Panc1 (cell line): ENCODE measurements at regions not wholly inside any gene's neighbourhood (a gene's known extent, or its start where the extent isn't known, plus 50 kb on each side); places are given as distances from the start of the nearest gene placed in this dataset.

Experiments
- POLR2AphosphoS5 ChIP-seq: IDR thresholded peaks from 2 replicates; pipeline ENCODE4 v1.6.1; 2012; ENCODE audit warnings: mild to moderate bottlenecking, low read depth, low read length, moderate library complexity
- SIN3A ChIP-seq: IDR thresholded peaks from 2 replicates; pipeline ENCODE4 v1.6.1; 2012; ENCODE audit warnings: low read depth, mild to moderate bottlenecking, low read length, moderate library complexity, borderline replicate concordance; ENCODE audit not compliant: insufficient read depth
- TF ChIP-seq, protein P1 (sequence below): fragments of 450-650 bp; IDR thresholded peaks from 2 replicates; pipeline ENCODE4 v1.5.1; 2017; ENCODE audit warnings: mild to moderate bottlenecking
- TF ChIP-seq, protein P2 (sequence below), 2 experiments: IDR thresholded peaks; 2 replicates each; pipeline ENCODE4 v1.6.1; 2011 to 2012; ENCODE audit warnings: low read depth in 2 of 2, control low read depth in 1 of 2, low read length in 1 of 2, mild to moderate bottlenecking in 1 of 2, moderate library complexity in 1 of 2; ENCODE audit not compliant: insufficient read depth in 1 of 2

DNA sequence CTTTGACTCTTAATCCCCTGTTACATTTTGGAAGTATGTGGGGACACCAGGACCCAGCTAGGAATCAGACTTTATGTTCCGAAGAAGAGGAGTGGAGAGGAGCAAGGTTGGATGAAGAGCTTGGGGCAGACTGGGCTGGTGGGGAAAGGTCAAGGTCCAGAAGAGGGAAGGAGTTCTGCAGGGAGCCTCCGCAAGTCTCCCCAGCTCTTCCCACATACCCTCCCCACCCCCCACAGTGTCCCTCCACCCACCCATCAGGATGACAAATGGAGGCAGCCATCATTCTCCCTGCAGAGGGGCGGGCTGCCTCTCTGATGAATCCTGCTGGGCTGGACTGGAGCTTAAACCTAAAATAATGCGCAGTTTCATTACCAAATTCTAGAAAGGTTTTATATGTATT lies 77.2 kb downstream of the ACKR3 start:
- TF ChIP-seq, protein P1, sequence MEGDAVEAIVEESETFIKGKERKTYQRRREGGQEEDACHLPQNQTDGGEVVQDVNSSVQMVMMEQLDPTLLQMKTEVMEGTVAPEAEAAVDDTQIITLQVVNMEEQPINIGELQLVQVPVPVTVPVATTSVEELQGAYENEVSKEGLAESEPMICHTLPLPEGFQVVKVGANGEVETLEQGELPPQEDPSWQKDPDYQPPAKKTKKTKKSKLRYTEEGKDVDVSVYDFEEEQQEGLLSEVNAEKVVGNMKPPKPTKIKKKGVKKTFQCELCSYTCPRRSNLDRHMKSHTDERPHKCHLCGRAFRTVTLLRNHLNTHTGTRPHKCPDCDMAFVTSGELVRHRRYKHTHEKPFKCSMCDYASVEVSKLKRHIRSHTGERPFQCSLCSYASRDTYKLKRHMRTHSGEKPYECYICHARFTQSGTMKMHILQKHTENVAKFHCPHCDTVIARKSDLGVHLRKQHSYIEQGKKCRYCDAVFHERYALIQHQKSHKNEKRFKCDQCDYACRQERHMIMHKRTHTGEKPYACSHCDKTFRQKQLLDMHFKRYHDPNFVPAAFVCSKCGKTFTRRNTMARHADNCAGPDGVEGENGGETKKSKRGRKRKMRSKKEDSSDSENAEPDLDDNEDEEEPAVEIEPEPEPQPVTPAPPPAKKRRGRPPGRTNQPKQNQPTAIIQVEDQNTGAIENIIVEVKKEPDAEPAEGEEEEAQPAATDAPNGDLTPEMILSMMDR = no peak
- no peak for TF ChIP-seq SIN3A
- TF ChIP-seq POLR2AphosphoS5 = no peak
- TF ChIP-seq, protein P2, sequence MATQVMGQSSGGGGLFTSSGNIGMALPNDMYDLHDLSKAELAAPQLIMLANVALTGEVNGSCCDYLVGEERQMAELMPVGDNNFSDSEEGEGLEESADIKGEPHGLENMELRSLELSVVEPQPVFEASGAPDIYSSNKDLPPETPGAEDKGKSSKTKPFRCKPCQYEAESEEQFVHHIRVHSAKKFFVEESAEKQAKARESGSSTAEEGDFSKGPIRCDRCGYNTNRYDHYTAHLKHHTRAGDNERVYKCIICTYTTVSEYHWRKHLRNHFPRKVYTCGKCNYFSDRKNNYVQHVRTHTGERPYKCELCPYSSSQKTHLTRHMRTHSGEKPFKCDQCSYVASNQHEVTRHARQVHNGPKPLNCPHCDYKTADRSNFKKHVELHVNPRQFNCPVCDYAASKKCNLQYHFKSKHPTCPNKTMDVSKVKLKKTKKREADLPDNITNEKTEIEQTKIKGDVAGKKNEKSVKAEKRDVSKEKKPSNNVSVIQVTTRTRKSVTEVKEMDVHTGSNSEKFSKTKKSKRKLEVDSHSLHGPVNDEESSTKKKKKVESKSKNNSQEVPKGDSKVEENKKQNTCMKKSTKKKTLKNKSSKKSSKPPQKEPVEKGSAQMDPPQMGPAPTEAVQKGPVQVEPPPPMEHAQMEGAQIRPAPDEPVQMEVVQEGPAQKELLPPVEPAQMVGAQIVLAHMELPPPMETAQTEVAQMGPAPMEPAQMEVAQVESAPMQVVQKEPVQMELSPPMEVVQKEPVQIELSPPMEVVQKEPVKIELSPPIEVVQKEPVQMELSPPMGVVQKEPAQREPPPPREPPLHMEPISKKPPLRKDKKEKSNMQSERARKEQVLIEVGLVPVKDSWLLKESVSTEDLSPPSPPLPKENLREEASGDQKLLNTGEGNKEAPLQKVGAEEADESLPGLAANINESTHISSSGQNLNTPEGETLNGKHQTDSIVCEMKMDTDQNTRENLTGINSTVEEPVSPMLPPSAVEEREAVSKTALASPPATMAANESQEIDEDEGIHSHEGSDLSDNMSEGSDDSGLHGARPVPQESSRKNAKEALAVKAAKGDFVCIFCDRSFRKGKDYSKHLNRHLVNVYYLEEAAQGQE (IDR thresholded peaks at IDR 0.05; ENCODE audit: insufficient read depth in 1 of 2, low read depth in 2 of 2, low read length in 1 of 2) = no peak
